Left colon (tissue), 2 donors: ENCODE measurements at regions not wholly inside any gene's neighbourhood (a gene's known extent, or its start where the extent isn't known, plus 50 kb on each side); places are given as distances from the start of the nearest gene placed in this dataset.

Experiments
- ATAC-seq: fragments of 200-7000 bp; cut with Tn5 transposase; one replicate; pipeline ENCODE4 v1.9.1; 2020; ENCODE audit warnings: mild to moderate bottlenecking, moderate library complexity
- DNase-seq, 2 donors: peaks; one replicate each; pipeline ENCODE4 v3.0.0-alpha.2; 2020
- intact Hi-C, 2 donors: fragments of 100-400 bp; cut with DNase I in 1 of 2; cut with micrococcal nuclease in 1 of 2; formaldehyde crosslinking; loops; one replicate each; pipeline versions ENCODE4 v1.11.2 to v1.14.0; 2022; cut with DNase I, micrococcal nuclease
- donor health status: DM: no; HTN: no; CAD: no.
- donor health status: DM: yes; HTN: yes; CAD: no.

DNA sequence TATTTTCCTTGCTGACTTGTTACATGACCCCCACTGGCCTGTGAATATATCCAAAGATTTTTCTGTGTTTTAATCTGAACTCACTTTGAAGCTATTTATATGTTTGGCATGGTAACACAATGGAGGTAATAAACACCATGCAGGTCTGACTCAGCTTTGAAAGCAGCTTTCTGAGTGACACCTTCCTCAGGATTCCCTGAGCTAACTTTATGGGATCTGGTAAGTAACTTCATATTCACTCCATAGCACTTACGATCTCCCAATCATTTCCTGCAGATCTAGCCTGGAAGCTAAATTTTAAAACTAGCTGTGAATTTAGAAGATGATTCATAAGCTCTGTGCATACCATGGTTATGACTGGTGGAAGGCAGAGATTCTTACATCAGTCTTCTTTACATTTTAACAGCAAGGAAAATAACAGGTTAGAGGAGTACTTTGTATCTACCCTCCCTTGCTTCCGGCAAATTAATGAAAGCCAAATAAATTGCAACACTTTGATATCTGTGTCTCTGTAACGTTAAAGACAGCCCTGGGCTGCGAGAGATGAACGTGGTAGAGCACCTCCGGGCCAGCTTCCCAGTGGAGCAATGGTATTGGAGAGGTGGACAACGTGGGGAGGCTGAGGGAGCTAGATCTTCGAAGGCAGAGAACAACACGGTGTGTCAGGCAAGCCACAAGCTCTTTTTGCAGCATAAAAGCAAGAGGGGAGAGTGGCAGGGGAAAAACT, 170.2 kb upstream of the KLF14 start:
- peak in 1 of 2 donors; percentile 26 for DNase-seq
- peak; percentile 35 for ATAC-seq

DNA sequence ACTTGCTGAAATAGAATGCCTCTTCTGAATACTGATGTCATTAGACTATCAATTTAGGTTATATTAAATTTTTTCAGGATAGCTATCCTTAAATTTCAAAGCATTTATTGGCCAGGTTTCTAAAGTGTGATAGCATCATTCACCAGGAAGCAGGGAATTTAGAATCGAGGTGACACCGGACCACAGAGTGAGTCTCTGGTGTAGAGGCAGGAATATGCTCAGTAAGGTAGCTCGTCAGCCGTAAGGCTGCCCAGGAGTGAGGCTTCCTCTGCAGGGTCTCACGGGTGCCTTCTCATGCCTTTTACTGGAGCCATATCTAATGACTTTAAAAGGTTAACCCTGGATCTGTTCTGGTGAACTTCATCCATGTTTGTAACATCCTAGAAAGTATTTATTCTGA, 170.8 kb upstream of the KLF14 start:
- peak in 1 of 2 donors; percentile 23 for DNase-seq
- intact Hi-C loops = no loop called here
- no peak for ATAC-seq

More for the DNA sequence above, 170.2 kb upstream of the KLF14 start:
- intact Hi-C loops = no loop called here

DNA sequence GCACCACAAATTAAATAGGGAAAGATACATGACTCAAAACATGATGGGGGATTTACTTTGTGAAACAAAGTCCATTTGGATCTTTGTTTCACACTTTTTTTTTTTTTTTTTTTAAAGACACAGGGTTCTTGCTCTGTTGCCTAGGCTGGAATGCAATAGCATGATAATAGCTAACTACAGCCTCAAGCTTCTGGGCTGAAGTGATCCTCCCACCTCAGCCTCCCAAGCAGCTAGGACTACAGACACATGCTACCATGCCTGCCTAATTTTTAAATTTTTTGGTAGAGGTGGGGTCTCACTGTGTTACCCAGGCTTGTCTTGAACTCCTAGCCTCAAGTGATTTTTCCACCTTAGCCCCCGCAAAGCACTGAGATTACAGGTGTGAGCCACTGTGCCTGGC, 172.6 kb upstream of the KLF14 start:
- intact Hi-C loops = no loop called here
- ATAC-seq (no peak), DNase-seq (no peak)

DNA sequence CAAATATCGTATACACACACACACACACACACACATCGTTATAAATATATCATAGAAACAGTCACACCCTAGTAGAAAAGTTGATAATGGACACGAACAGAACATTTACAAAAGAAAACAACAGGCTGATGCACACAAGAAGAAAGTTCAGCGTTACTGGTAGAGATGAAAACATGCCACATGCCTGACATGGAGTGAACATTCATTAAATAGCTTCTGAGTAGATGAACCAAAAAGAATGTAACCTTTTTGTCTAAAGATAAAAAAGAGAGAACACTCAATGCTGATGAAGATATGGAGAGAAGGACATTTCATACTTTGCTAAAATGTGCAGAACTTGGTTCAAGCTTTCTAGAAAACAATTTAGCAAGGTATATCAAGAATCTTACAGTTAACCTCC, 173.4 kb upstream of the KLF14 start:
- no peak for ATAC-seq
- intact Hi-C loops = no loop called here
- no peak for DNase-seq

DNA sequence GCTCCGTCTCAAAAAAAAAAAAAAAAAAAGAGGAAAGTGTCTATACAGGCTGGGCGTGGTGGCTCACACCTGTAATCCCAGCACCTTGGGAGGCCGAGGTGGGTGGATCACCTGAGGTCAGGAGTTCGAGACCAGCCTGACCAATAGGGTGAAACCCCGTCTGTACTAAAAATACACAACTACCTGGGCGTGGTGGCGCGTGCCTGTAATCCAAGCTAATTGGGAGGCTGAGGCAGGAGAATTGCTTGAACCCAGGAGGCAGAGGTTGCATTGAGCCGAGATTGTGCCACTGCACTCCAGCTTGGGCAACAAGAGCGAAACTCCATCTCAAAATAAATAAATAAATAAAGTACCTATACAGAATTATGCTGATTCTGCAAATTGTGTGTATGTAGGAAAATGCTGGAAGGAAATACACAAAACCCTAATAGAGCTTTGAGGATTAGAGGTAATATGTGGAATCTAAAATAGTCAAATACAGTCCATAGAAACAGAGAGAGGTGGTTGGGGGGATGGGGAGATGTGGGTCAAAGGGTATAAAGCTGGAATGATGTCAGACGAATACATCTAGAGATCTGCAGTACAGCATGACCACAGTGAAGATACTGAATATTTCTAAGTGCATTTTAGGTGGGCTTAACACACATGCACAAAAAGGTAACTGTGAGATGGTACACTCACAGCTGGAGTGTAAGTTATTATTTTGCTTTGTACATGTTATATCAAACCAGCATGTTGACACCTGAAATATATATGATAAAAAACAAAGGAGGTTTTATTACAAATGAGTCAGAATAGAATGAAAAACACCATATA, 174.5 kb upstream of the KLF14 start:
- ATAC-seq (peak; percentile 6), DNase-seq (peak in 1 of 2 donors; percentile 49)
- intact Hi-C loops = no loop called here

DNA sequence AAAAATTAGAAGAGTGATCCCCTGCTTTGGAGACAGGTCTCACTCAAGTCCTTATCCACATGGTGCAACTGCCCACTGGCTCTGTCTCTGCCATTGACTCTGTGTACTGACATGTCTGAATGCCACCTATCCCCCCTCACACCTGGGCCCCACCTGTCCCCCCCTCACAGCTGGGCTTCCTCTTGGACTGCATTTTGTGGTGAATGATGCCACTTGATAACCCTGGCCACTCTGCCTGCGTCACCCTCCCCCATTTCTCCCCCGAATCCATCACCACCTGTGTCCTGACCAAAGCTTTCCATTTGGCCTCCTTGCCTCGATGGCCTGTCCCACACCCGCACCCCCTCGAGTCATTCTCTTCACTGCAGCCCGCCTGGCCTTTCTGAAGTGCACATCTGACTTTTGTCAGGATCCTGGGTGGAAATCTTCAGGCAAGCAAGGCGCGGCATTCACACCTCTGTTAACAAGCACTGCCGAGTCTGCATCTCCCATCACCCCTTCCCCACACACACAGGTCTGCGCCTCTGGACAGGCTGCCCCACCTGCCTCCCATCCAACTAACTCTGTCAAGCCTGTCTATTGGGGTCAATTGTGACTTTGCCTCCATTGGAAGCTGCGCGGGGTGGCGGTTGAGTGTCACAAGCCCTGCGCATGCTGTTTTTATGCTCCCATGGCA, 175.3 kb upstream of the KLF14 start:
- peak; percentile 2 for ATAC-seq
- intact Hi-C loops = no loop called here
- no peak for DNase-seq

DNA sequence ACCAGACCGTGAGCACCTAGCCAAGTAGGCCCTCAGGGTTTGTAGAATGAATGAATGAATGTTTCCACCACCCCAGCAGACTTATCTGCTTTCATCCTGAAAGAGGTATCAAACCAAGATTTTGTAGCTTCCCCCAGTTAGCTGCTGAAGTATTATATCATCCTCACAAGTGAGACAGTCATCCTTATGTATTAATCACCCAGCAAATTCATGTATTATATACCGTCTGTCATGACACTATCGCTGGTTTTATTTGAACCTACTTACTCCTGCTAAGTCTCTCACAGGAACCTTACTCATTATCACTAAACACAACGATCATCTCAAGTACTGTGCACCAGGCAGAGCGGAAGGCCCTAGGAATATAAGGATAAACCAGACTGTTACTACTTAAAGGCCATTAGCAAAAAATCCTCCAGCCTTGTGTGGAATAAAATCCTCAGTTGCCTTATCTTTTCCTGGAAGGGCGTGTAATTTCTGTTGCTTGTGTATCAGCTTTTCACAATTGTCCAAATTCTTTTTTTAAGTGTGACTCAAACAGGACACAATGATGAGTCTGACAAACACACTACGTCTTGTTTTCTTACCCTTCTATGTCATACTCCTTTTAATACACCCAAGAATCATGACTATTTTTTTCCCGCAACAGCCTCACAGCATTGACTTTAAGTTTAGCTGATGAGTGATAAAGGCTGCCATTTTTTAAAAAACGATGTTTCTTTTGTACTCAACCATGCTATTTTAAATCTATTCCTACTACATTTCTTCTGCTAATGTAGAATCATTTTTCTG, 176.1 kb upstream of the KLF14 start:
- intact Hi-C loops = no loop called here
- DNase-seq = peak in 1 of 2 donors; percentile 6
- peak; percentile 1 for ATAC-seq

DNA sequence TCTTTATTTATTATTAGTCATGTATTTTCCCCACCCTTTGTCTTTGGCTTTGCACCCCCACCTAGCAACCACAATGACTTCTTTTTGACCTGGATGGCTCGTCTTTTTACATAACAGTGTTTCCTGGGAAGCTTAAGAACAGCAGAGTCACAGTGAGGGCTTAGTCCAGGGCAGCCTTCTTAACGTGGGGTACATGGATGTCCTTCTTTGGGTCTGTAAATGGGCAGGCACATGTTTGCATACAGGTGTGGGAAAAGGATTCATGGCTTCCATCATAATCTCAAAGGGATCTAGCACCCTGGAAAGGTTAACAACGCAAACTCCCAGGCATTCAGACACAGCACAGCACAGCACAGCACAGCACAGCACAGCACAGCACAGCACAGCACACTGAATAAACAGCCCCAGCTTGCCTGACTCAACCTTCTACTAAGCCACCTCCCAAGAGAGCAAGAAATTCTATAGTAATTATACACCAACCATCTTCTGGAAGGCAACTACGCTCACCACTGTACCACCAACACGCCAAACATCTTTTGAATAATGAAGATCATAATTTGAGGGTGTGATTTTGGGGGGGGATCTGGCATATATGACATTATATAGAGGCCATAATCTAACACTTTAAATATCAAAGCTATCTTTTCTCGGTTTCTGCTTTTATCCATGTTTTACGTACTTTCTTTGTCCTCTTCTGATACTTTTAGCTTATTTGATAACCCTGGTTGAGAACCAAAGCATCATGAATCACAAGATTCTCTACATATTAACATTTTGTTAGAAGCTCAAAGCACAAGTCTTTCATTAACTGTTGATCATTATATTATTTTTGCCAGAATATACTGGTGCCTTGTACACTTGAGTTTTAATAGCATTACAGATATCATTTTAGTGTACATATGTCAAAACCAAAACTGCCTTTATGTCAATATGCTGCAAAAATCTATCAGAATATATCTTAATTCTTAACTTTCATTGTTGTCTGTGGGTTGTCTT, 177.2 kb upstream of the KLF14 start:
- intact Hi-C loops = no loop called here
- ATAC-seq = peak; percentile 48
- peak in 1 of 2 donors; percentile 43 for DNase-seq

DNA sequence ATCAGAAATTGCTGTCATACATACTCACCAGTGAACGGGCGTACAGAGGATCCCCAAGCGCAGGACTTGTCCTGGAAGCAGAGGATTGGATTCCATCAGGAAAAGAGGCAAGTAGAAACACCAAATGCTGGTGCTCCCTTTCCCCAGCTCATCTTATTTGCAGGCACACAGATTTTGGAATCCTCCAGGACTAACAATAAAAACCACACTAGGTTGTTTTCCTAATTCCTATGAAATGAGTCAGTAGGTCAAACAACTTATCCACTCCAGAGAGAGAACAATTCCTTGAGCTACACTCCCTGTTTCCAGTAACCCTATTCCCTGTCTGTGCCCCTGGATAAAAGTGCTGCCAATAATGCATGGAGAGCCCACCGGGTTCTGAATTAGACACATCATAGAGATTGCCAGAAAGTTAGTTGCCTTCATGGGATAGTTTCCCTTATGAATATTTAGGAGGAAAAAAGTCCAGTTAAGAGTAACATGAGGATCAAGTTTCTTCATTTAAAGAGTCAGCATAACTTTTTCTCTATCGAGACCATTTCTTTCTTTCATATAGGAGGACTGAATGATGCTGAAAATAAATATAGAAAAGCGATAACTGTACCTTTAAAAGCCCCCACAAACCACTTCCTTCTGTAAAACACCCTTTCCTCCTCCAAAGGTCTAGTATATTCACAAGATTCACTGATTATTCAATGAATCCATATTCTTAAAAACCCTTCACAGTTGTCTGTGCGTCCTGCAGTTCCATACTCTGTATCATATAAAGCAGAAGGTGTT, 178.3 kb upstream of the KLF14 start:
- intact Hi-C loops = no loop called here
- ATAC-seq = no peak
- no peak for DNase-seq

DNA sequence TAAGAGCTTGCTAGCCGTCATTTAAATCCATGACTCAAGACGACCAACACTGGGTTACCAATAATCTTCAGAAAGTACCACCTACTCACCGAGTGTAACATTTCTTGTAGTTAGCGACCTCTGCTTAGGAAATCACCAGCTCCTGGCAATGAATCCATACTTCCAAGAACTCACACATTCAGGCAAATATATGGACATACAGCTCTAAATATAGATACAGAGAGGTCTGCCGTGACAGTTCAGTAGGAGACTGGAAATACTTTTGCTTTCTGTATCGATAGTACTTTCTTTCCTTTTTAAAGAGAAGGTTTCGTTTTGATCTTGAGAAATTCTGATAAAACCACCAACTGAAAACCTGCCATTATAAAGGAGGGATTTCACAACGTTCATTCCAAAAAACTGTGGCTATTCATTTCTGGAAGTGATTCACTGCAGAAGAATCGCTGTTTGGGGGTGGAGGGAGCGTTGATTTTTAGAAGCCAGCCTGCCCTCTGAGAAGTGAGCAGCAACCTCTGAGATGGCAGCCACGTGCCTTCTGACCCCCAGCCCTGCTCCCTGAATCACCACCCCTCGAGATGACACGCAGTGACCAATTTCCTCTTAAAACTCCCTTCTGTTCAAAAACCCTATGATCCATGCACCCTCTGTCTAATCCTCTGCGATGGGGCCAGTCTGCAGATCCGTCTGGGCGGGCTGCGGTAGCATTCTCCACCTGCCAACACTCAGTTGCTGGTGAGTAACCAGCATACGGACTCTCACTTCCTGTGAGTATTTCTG, 179.0 kb upstream of the KLF14 start:
- peak; percentile 20 for ATAC-seq
- peak in 1 of 2 donors; percentile 68 for DNase-seq
- intact Hi-C loops = no loop called here

DNA sequence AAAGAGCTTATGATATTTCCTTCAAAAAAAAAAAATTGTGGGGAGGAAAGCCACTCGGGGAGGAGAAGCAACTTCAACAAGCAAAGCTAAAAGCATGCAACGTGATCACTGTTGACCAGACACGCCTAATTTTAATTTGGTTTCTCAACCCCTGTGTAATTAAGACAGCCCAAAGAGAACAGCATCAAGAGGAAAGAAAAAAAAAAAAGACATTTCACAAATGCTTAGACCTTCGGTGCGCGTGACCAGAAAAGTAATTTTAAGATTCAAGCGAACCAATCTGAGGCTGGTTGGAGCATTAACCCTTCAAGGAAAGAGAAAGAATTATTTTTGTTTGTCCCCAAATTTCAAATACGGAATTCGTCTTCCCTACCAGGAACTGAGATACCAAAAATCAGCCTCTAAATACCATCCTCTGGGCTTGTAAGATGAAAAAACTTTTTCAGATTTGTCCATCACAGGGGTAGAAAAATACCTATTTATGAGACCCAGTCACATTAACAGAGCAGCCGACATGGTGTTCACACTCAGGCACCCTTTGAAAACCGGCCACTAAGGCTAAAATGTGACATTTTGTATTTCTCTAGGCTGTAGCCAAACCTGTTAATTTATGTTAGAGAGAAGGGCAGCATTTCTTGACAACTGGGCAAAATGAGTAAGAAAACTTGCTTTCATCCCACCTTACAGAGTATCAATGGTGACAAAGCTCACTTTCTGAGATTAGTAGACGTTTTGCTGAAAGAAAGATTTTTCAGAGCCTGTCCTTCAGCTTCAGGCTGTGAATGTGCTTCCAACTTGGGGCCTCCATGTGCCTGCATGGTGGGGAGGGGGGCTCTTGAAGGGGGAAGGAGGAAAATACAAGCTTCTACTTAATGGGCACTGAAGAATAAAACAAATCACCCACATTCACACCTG, 179.9 kb upstream of the KLF14 start:
- DNase-seq (no peak), ATAC-seq (peak; percentile 10)
- intact Hi-C loops = no loop called here

DNA sequence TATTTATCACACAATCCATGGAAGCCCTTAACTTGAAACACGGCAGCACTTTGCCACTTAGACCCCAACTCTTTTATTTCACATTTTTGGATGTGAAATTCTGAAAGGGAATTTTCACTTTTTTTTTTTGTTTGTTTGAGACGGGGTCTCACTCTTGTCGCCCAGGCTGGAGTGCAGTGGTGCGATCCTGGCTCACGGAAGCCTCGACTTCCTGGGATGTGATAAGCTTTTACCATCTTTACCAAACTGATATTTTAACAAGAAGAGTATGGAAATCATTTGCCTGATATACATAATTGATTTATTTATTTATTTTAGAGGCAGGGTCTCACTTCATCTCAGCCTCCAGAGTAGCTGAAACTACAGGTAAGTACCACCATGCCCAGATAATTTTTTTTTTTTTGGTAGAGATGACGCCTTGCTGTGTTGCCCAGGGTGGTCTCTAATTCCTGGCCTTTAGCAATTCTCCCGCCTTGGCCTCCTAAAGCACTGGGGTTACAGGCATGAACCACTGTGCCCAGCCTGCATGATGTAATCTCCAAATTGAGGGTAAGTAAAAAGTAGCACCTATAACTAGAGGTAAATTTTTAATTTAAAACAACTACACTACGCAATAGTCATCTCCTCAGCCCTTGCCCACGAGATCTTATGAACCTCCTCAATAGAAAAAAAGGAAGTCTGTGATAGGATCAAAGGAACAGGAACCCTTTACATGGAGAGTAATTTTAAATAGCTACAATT, 180.7 kb upstream of the KLF14 start:
- intact Hi-C loops = no loop called here
- DNase-seq = no peak
- no peak for ATAC-seq

DNA sequence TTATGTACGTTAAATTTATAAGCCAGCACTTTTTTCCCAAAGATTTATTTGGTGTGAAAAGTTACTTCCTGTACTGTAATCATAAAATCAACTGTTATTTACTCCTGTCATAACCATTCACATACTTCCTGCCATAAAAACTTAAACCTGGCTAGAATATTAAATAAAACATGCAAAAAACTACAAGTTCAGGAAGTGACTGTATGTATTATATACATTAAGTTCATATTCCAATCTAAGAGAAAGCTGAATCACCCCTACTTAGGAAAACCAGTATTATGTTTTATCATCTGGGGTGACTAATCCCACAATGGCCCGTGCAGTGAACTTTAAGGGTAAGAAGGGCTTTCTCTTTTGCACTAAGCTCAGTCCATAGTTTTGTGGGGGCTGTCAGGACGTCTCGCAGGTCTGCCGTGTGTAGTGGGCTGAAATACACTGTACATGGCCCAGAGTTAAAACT, 183.7 kb upstream of the KLF14 start:
- ATAC-seq (peak; percentile 35), DNase-seq (no peak)
- intact Hi-C loops = no loop called here

DNA sequence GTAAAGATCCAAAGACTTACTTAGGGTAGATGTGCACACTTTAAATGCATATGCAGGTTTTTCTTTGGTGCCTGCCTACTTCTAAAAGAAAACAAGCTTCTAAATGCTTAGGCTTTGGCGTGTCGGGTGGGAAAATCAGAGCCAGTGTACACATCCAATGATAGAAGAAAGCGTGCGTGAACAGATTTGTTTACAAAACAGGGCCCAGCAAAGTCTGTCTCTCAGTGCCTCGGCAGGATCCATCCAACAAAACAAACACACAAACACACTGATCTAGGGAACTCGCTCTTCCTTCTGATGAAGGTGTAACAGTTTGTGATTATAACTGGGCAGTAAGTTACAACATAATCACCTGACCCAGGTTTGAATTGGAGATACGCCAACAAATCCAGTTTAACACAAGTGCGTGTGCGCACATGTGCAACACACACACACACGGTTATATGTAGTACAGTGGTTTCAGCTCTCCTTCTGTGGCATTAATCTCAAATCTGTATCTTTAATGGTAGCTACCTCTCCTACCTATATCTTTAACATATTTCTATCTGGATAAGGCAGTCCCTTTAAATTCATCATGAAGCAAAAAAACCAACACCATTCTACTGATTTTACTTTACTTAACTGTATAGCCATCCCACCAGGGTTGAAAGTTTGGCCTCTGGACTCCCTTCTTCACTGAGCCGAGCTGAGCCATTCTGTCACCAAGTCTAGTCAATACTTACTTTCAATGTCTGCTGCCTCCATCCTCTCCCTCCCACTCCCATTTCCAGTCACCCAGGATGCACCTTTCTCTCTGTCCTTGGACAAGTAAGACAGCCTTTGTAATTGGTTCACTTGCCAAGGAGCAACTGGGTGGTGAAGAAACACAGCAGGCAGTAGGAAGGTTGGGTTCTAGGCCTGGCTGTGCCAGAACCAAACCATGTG, 184.4 kb upstream of the KLF14 start:
- DNase-seq (no peak), ATAC-seq (peak; percentile 40)
- intact Hi-C loops = no loop called here
